ENCODE measurements at regions not wholly inside any gene's neighbourhood (a gene's known extent, or its start where the extent isn't known, plus 50 kb on each side); places are given as distances from the start of the nearest gene placed in this dataset.
"Not testable (repeated sequence)": the region's sequence is repeated elsewhere in the genome, so short reads cannot be mapped to it uniquely, and the experiment has no call there.

- no peak for DNase-seq (ENCODE audit: low spot score)
These were observed 52.1 kb downstream of the ARHGEF18 start for GRCh38 chr19:7400815-7401214.

GRCh38 chr19:7401694-7402093 is 53.0 kb downstream of the ARHGEF18 start:
- DNase-seq (ENCODE audit: low spot score) = no peak

- DNase-seq (ENCODE audit: low spot score) = not testable (repeated sequence)
These were observed 56.7 kb downstream of the ARHGEF18 start for GRCh38 chr19:7405482-7405881.

- no peak for DNase-seq (ENCODE audit: low spot score)
These were observed 59.5 kb downstream of the ARHGEF18 start for GRCh38 chr19:7408251-7408650.

- DNase-seq (ENCODE audit: low spot score) = no peak
These were observed 62.2 kb downstream of the ARHGEF18 start for GRCh38 chr19:7410946-7411345.

- DNase-seq (ENCODE audit: low spot score) = no peak
These were observed 64.9 kb downstream of the ARHGEF18 start for GRCh38 chr19:7413629-7414028.

GRCh38 chr19:7415163-7415856 is 66.6 kb downstream of the ARHGEF18 start:
- peak; percentile 73 for DNase-seq (ENCODE audit: low spot score)

- DNase-seq (ENCODE audit: low spot score) = no peak
These were observed 67.2 kb downstream of the ARHGEF18 start for GRCh38 chr19:7415857-7416371.

GRCh38 chr19:7417671-7418324 is 69.1 kb downstream of the ARHGEF18 start:
- DNase-seq (ENCODE audit: low spot score) = no peak

- DNase-seq (ENCODE audit: low spot score) = no peak
These were observed 69.9 kb downstream of the ARHGEF18 start for GRCh38 chr19:7418596-7418995.

- DNase-seq (ENCODE audit: low spot score) = no peak
These were observed 69.7 kb downstream of the PEX11G start for GRCh38 chr19:7419153-7419552.

GRCh38 chr19:7419777-7420439 is 68.9 kb downstream of the PEX11G start:
- DNase-seq (ENCODE audit: low spot score) = no peak

GRCh38 chr19:7421941-7422744 is 66.7 kb downstream of the PEX11G start:
- DNase-seq (ENCODE audit: low spot score) = no peak

Data from mucosa of gallbladder (tissue), 1 donor.